ENCODE measurements at regions not wholly inside any gene's neighbourhood (a gene's known extent, or its start where the extent isn't known, plus 50 kb on each side); places are given as distances from the start of the nearest gene placed in this dataset.
A peak's percentile ranks its signal among the peaks of the same experiment; 100 is the strongest.

GRCh38 chr11:27857014-27857413 is 156.8 kb upstream of the BDNF start:
- DNase-seq = no peak

- DNase-seq = no peak
These were observed 148.2 kb upstream of the BDNF start for GRCh38 chr11:27848423-27848822.

- no peak for DNase-seq
These were observed 147.2 kb upstream of the BDNF start for GRCh38 chr11:27847496-27847895.

- DNase-seq = no peak
These were observed 142.0 kb upstream of the BDNF start for GRCh38 chr11:27842290-27842689.

GRCh38 chr11:27841023-27841422 is 140.8 kb upstream of the BDNF start:
- no peak for DNase-seq

GRCh38 chr11:27839226-27839913 is 139.1 kb upstream of the BDNF start:
- DNase-seq = no peak

GRCh38 chr11:27838674-27839073 is 138.4 kb upstream of the BDNF start:
- no peak for DNase-seq

- DNase-seq = no peak
These were observed 137.8 kb upstream of the BDNF start for GRCh38 chr11:27837895-27838563.

GRCh38 chr11:27830206-27830605 is 130.0 kb upstream of the BDNF start:
- DNase-seq = no peak

- no peak for DNase-seq
These were observed 120.0 kb upstream of the BDNF start for GRCh38 chr11:27820249-27820648.

- DNase-seq = no peak
These were observed 115.9 kb upstream of the BDNF start for GRCh38 chr11:27816197-27816596.

- DNase-seq = no peak
These were observed 112.1 kb upstream of the BDNF start for GRCh38 chr11:27812341-27812740.

- no peak for DNase-seq
These were observed 107.3 kb upstream of the BDNF start for GRCh38 chr11:27807596-27807995.

- DNase-seq = no peak
These were observed 105.9 kb upstream of the BDNF start for GRCh38 chr11:27806122-27806521.

- DNase-seq = peak; percentile 7
These were observed 96.0 kb upstream of the BDNF start for GRCh38 chr11:27795955-27796861.

- DNase-seq = no peak
These were observed 86.6 kb upstream of the BDNF start for GRCh38 chr11:27786864-27787263.

- DNase-seq = no peak
These were observed 86.1 kb upstream of the BDNF start for GRCh38 chr11:27786331-27786730.

GRCh38 chr11:27783701-27784355 is 83.6 kb upstream of the BDNF start:
- DNase-seq = no peak

GRCh38 chr11:27777033-27777432 is 76.8 kb upstream of the BDNF start:
- no peak for DNase-seq

- no peak for DNase-seq
These were observed 73.6 kb upstream of the BDNF start for GRCh38 chr11:27773884-27774283.

- no peak for DNase-seq
These were observed 71.3 kb upstream of the BDNF start for GRCh38 chr11:27771516-27771915.

- DNase-seq = no peak
These were observed 70.3 kb upstream of the BDNF start for GRCh38 chr11:27770576-27770975.

- DNase-seq = no peak
These were observed 63.5 kb upstream of the BDNF start for GRCh38 chr11:27763736-27764135.

Measured in DMS79 (cell line).